IMR-90 (cell line): ENCODE measurements at regions not wholly inside any gene's neighbourhood (a gene's known extent, or its start where the extent isn't known, plus 50 kb on each side); places are given as distances from the start of the nearest gene placed in this dataset.
"Not testable (repeated sequence)": the region's sequence is repeated elsewhere in the genome, so short reads cannot be mapped to it uniquely, and the experiment has no call there.

ENCODE experiments used
- ATAC-seq: fragments of 200-7000 bp; cut with Tn5 transposase; 2 replicates; pipeline ENCODE4 v1.9.1; 2020; ENCODE audit warnings: low read depth, mild to moderate bottlenecking, moderate library complexity
- BruUV-seq: library from RNA; stranded (reverse); fragments of 400-500 nt; replicated peaks from 2 replicates; lab custom pipeline; 2021; lab: Mats Ljungman, UMichigan
- CTCF ChIA-PET: fragments of 300-600 bp; formaldehyde crosslinking; extraction: SDS; loops from one replicate; lab custom pipeline; 2021; ENCODE audit warnings: antibody characterized with exemption; lab: Yijun Ruan, JAX
- POLR2A ChIA-PET: fragments of 300-600 bp; sonication (Branson Sonifier 250); formaldehyde crosslinking; loops from one replicate; lab custom pipeline; 2022; ENCODE audit warnings: antibody characterized with exemption; ENCODE audit not compliant: unreplicated experiment; lab: Charles Lee
- DNase-seq: peaks from one replicate; pipeline ENCODE4 v3.0.0; 2013
- H2AFZ ChIP-seq: replicated peaks from 2 replicates; pipeline ENCODE3; 2013; ENCODE audit warnings: low read length, mild to moderate bottlenecking; ENCODE audit not compliant: poor library complexity
- H2AK5ac ChIP-seq: 2 replicates; pipeline ENCODE4 v1.6.1; 2013; ENCODE audit warnings: low read depth, low read length, inconsistent platforms
- H2AK9ac ChIP-seq: replicated peaks from 2 replicates; pipeline ENCODE3; 2013; ENCODE audit warnings: mild to moderate bottlenecking, low read depth, low read length, moderate library complexity; ENCODE audit not compliant: poor library complexity
- H2BK120ac ChIP-seq: 2 replicates; pipeline ENCODE4 v1.6.1; 2013; ENCODE audit warnings: low read depth, low read length, inconsistent platforms
- H2BK15ac ChIP-seq: 3 replicates; pipeline ENCODE4 v1.6.1; 2013; ENCODE audit warnings: low read depth, low read length, inconsistent platforms
- H2BK20ac ChIP-seq: 2 replicates; pipeline ENCODE4 v1.6.1; 2013; ENCODE audit warnings: low read depth, mild to moderate bottlenecking, inconsistent platforms, low read length, moderate library complexity
- H2BK5ac ChIP-seq: 2 replicates; pipeline ENCODE4 v1.6.1; 2013; ENCODE audit warnings: mild to moderate bottlenecking, low read depth, low read length, inconsistent platforms; ENCODE audit not compliant: poor library complexity, severe bottlenecking
- H3K14ac ChIP-seq: replicated peaks from 2 replicates; pipeline ENCODE4 v1.6.1; 2013; ENCODE audit warnings: low read depth, low read length, inconsistent platforms
- H3K18ac ChIP-seq: 2 replicates; pipeline ENCODE4 v1.6.1; 2013; ENCODE audit warnings: low read depth, low read length, control low read depth
- H3K23ac ChIP-seq: 2 replicates; pipeline ENCODE4 v1.6.1; 2013; ENCODE audit warnings: low read depth, low read length, inconsistent platforms
- H3K27ac ChIP-seq: 2 replicates; pipeline ENCODE4 v1.5.1; 2013; ENCODE audit warnings: mild to moderate bottlenecking, control low read depth, low read length; ENCODE audit not compliant: insufficient read depth
- H3K27me3 ChIP-seq: 2 replicates; pipeline ENCODE4 v1.6.1; 2013; ENCODE audit warnings: low read length; ENCODE audit not compliant: control insufficient read depth, insufficient read depth
- H3K36me3 ChIP-seq: 2 replicates; pipeline ENCODE4 v1.6.1; 2013; ENCODE audit warnings: low read length, mixed read lengths; ENCODE audit not compliant: control insufficient read depth, insufficient read depth
- H3K4ac ChIP-seq: 2 replicates; pipeline ENCODE4 v1.6.1; 2013; ENCODE audit warnings: low read depth, low read length, inconsistent platforms
- H3K4me1 ChIP-seq: 2 replicates; pipeline ENCODE4 v1.6.1; 2013; ENCODE audit warnings: low read length, mixed read lengths; ENCODE audit not compliant: control insufficient read depth, insufficient read depth
- H3K4me2 ChIP-seq: 2 replicates; pipeline ENCODE4 v1.6.1; 2013; ENCODE audit warnings: low read depth, mild to moderate bottlenecking, control low read depth, low read length, moderate library complexity
- H3K4me3 ChIP-seq: 2 replicates; pipeline ENCODE4 v1.5.1; 2013; ENCODE audit warnings: low read depth, mild to moderate bottlenecking, control low read depth, low read length, moderate library complexity; ENCODE audit not compliant: insufficient read depth
- H3K56ac ChIP-seq: 2 replicates; pipeline ENCODE4 v1.6.1; 2013; ENCODE audit warnings: low read length, inconsistent platforms; ENCODE audit not compliant: insufficient read depth; ENCODE audit errors: extremely low read depth
- H3K79me1 ChIP-seq, 2 experiments: 2 replicates each; pipeline ENCODE4 v1.6.1; 2013; ENCODE audit warnings: low read length in 2 of 2, inconsistent platforms in 1 of 2, low read depth in 1 of 2
- H3K9ac ChIP-seq: 2 replicates; pipeline ENCODE4 v1.6.1; 2013; ENCODE audit warnings: low read depth, low read length, control low read depth
- H3K9me1 ChIP-seq: 2 replicates; pipeline ENCODE4 v1.6.1; 2013; ENCODE audit warnings: low read length, inconsistent platforms; ENCODE audit not compliant: insufficient read depth
- H3K9me3 ChIP-seq: 2 replicates; pipeline ENCODE4 v1.6.1; 2013; ENCODE audit warnings: low read length; ENCODE audit not compliant: control insufficient read depth, insufficient read depth
- H4K20me1 ChIP-seq: 2 replicates; pipeline ENCODE4 v1.6.1; 2013; ENCODE audit warnings: low read length, inconsistent platforms; ENCODE audit not compliant: insufficient read depth
- H4K5ac ChIP-seq: 2 replicates; pipeline ENCODE4 v1.6.1; 2013; ENCODE audit warnings: mild to moderate bottlenecking, low read depth, low read length, control low read depth
- H4K8ac ChIP-seq, 2 experiments: 2 replicates each; pipeline ENCODE4 v1.6.1; 2013; ENCODE audit warnings: low read depth in 2 of 2, low read length in 2 of 2, control low read depth in 1 of 2, inconsistent platforms in 1 of 2
- H4K91ac ChIP-seq: 2 replicates; pipeline ENCODE4 v1.6.1; 2013; ENCODE audit warnings: low read depth, low read length, inconsistent platforms; ENCODE audit not compliant: insufficient read depth
- WGBS, 2 experiments: methylation state at CpG; one replicate each; pipeline versions ENCODE4 v1.1.5 to v1.1.7; 2013; ENCODE audit warnings: missing lambda C conversion rate in 2 of 2; ENCODE audit not compliant: insufficient read length in 1 of 2; ENCODE audit errors: extremely low coverage in 2 of 2; 5-methylcytosine and 5-hydroxymethylcytosine counted together
- dilution Hi-C: fragments of 300-500 bp; cut with HindIII; formaldehyde crosslinking; loops from one replicate; pipeline ENCODE4 v1.14.3; 2018; ENCODE audit warnings: low sequenced_read_pairs; ENCODE audit not compliant: unreplicated experiment
- in situ Hi-C: fragments of 300-500 bp; cut with MboI; formaldehyde crosslinking; loops from 3 replicates; pipeline ENCODE4 v1.14.3; 2019; ENCODE audit warnings: low sequenced_read_pairs, inconsistent platforms, mixed read lengths
- intact Hi-C: fragments of 100-400 bp; cut with micrococcal nuclease; formaldehyde crosslinking; loops from 2 replicates; pipeline ENCODE4 v1.10.0; 2022

- CTCF ChIA-PET, H4K91ac ChIP-seq, H2BK120ac ChIP-seq, H3K27me3 ChIP-seq, H2BK20ac ChIP-seq, H3K23ac ChIP-seq, H4K5ac ChIP-seq, H4K20me1 ChIP-seq, H2AK5ac ChIP-seq, H3K4me2 ChIP-seq, H3K4me1 ChIP-seq, H2BK15ac ChIP-seq, H3K4ac ChIP-seq, H3K9ac ChIP-seq, H2AK9ac ChIP-seq, H3K56ac ChIP-seq, H3K27ac ChIP-seq, DNase-seq, H3K9me3 ChIP-seq, H3K9me1 ChIP-seq, ATAC-seq, in situ Hi-C loops, H2BK5ac ChIP-seq, H2AFZ ChIP-seq, intact Hi-C loops, H3K18ac ChIP-seq, H3K4me3 ChIP-seq, H3K36me3 ChIP-seq, dilution Hi-C loops, POLR2A ChIA-PET, H4K8ac ChIP-seq, H3K79me1 ChIP-seq, BruUV-seq, H3K14ac ChIP-seq: not testable (repeated sequence)
These were observed 597.9 kb downstream of the PRIM2 start for GRCh38 chr6:57915300-57915699.

GRCh38 chr6:57942966-57943365 lies 625.5 kb downstream of the PRIM2 start:
- H4K91ac ChIP-seq, H3K27ac ChIP-seq, H3K9ac ChIP-seq, H3K56ac ChIP-seq, DNase-seq, H4K5ac ChIP-seq, dilution Hi-C loops, H2BK20ac ChIP-seq, H3K9me3 ChIP-seq, CTCF ChIA-PET, H3K27me3 ChIP-seq, H2BK5ac ChIP-seq, in situ Hi-C loops, H3K4me2 ChIP-seq, intact Hi-C loops, H3K14ac ChIP-seq, H3K36me3 ChIP-seq, H3K9me1 ChIP-seq, H4K20me1 ChIP-seq, H3K4me3 ChIP-seq, BruUV-seq, H2BK120ac ChIP-seq, H2AFZ ChIP-seq, H4K8ac ChIP-seq, H2BK15ac ChIP-seq, H3K79me1 ChIP-seq, H2AK9ac ChIP-seq, POLR2A ChIA-PET, H3K23ac ChIP-seq, H3K4ac ChIP-seq, H2AK5ac ChIP-seq, H3K18ac ChIP-seq, H3K4me1 ChIP-seq, ATAC-seq: not testable (repeated sequence)
- no CpG with 5 or more reads among the region's 2 CpGs for WGBS, 2 experiments
